Neural cell (in vitro differentiated cells): ENCODE measurements at regions not wholly inside any gene's neighbourhood (a gene's known extent, or its start where the extent isn't known, plus 50 kb on each side); places are given as distances from the start of the nearest gene placed in this dataset.

Source experiments
- H2AFZ ChIP-seq: fragments of 200-600, 300-800 bp; sonication (generic), shearing (Covaris generic); 2 replicates; pipeline ENCODE4 v1.6.0; 2014; ENCODE audit warnings: low read depth, mild to moderate bottlenecking, antibody characterized with exemption, low read length, moderate library complexity
- H3F3A ChIP-seq: fragments of 200-600 bp; shearing (Covaris generic); 2 replicates; pipeline ENCODE4 v1.6.1; 2016; ENCODE audit warnings: mild to moderate bottlenecking, moderate library complexity, mixed read lengths, antibody characterized with exemption, low read length; ENCODE audit not compliant: insufficient read depth, poor library complexity, severe bottlenecking
- H3K27ac ChIP-seq: fragments of 200-600, 300-800 bp; sonication (generic), shearing (Covaris generic); 2 replicates; pipeline ENCODE4 v1.5.1; 2014; ENCODE audit warnings: mild to moderate bottlenecking, low read length, moderate library complexity
- H3K27me3 ChIP-seq: fragments of 300-800, 200-600 bp; sonication (generic), shearing (Covaris generic); 2 replicates; pipeline ENCODE4 v1.6.0; 2014; ENCODE audit warnings: mild to moderate bottlenecking, low read depth, low read length, moderate library complexity; ENCODE audit not compliant: insufficient read depth
- H3K36me3 ChIP-seq: fragments of 300-800, 200-600 bp; sonication (generic), shearing (Covaris generic); 2 replicates; pipeline ENCODE4 v1.5.1; 2014; ENCODE audit warnings: mild to moderate bottlenecking, antibody characterized with exemption, low read length, moderate library complexity; ENCODE audit not compliant: insufficient read depth
- H3K4me2 ChIP-seq: fragments of 300-800, 200-600 bp; sonication (generic), shearing (Covaris generic); 2 replicates; pipeline ENCODE4 v1.6.0; 2014; ENCODE audit warnings: mild to moderate bottlenecking, low read length
- H3K4me3 ChIP-seq: fragments of 300-800, 200-600 bp; sonication (generic), shearing (Covaris generic); 2 replicates; pipeline ENCODE4 v1.5.1; 2014; ENCODE audit warnings: mild to moderate bottlenecking, low read length, moderate library complexity
- H3K79me2 ChIP-seq: fragments of 200-600 bp; shearing (Covaris generic); replicated peaks from 2 replicates; pipeline ENCODE4 v1.6.0; 2014; ENCODE audit warnings: mild to moderate bottlenecking, low read length, moderate library complexity; ENCODE audit not compliant: insufficient read depth
- H3K9ac ChIP-seq: fragments of 300-800, 200-600 bp; sonication (generic), shearing (Covaris generic); 2 replicates; pipeline ENCODE4 v1.6.1; 2016; ENCODE audit warnings: mild to moderate bottlenecking, low read length, mixed read lengths
- H3K9me2 ChIP-seq: fragments of 200-600 bp; shearing (Covaris generic); 2 replicates; pipeline ENCODE4 v1.6.1; 2016; ENCODE audit warnings: mild to moderate bottlenecking, low read length, mixed read lengths; ENCODE audit not compliant: insufficient read depth
- H3K9me3 ChIP-seq: fragments of 200-600, 300-800 bp; sonication (generic), shearing (Covaris generic); 2 replicates; pipeline ENCODE4 v1.6.1; 2016; ENCODE audit warnings: mild to moderate bottlenecking, mixed run types, low read length, moderate library complexity, mixed read lengths
- H4K20me1 ChIP-seq: fragments of 200-600 bp; shearing (Covaris generic); 2 replicates; pipeline ENCODE4 v1.6.1; 2016; ENCODE audit warnings: mild to moderate bottlenecking, mixed run types; ENCODE audit not compliant: insufficient read depth
- EP300 ChIP-seq: fragments of 450-650 bp; conservative IDR thresholded peaks from 2 replicates; pipeline ENCODE4 v1.6.1; 2014; ENCODE audit warnings: antibody characterized with exemption, mild to moderate bottlenecking, moderate library complexity; ENCODE audit not compliant: poor library complexity, severe bottlenecking
- EZH2 ChIP-seq: fragments of 200-600, 300-800 bp; shearing (Covaris generic), sonication (generic); IDR thresholded peaks from 2 replicates; pipeline ENCODE4 v1.6.1; 2014; ENCODE audit warnings: antibody characterized with exemption, low read length, borderline replicate concordance, mild to moderate bottlenecking; ENCODE audit not compliant: insufficient read depth, poor library complexity, severe bottlenecking
- MXI1 ChIP-seq: fragments of 450-650 bp; conservative IDR thresholded peaks from 2 replicates; pipeline ENCODE4 v1.6.1; 2014; ENCODE audit warnings: antibody characterized with exemption, mild to moderate bottlenecking; ENCODE audit not compliant: poor library complexity, severe bottlenecking
- POLR2AphosphoS5 ChIP-seq: IDR thresholded peaks from 2 replicates; pipeline ENCODE4 v1.6.1; 2012
- RAD21 ChIP-seq: fragments of 450-650 bp; conservative IDR thresholded peaks from 2 replicates; pipeline ENCODE4 v1.6.1; 2014; ENCODE audit warnings: antibody characterized with exemption, mild to moderate bottlenecking, moderate library complexity
- SMC3 ChIP-seq: fragments of 450-650 bp; conservative IDR thresholded peaks from 2 replicates; pipeline ENCODE4 v1.6.1; 2014; ENCODE audit warnings: antibody characterized with exemption, mild to moderate bottlenecking, moderate library complexity; ENCODE audit not compliant: poor library complexity
- TAF1 ChIP-seq: IDR thresholded peaks from 2 replicates; pipeline ENCODE4 v1.6.1; 2012; ENCODE audit warnings: low read depth
- TF ChIP-seq, protein P1 (sequence below): IDR thresholded peaks from 2 replicates; pipeline ENCODE4 v1.6.1; 2012; ENCODE audit warnings: borderline replicate concordance
- TF ChIP-seq, protein P2 (sequence below): fragments of 450-650 bp; IDR thresholded peaks from 2 replicates; pipeline ENCODE4 v1.5.1; 2014; ENCODE audit warnings: antibody characterized with exemption, mild to moderate bottlenecking, moderate library complexity; ENCODE audit not compliant: poor library complexity, severe bottlenecking

DNA sequence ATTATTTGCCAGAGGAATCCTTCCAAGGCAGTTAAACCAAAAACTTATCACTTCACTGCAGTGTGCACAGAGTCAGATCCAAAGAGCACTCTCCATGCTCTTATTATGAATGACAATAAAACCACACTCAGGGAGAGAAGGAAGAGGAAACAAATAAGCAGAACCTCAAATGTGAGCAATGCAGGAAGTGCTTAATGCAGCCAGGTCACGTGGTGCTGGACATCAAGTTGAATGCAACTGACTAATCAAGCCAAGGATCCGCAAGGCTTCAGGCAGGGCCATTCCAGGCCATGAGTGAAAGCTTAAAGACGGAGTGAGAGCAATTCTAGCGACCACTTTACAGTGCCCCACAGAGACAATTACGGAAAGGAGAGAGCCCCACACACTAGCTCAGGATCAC, 230.4 kb upstream of the PUM3 start:
- Histone ChIP-seq H3K4me3 (no peak overlapping the region), H3K36me3 (no peaks in the 10 kb centered on the region), H3K4me2 (no peak overlapping the region), H3K9ac (no peak overlapping the region), H4K20me1 (no peaks in the 10 kb centered on the region), H3K79me2 (no peaks in the 10 kb centered on the region), H2AFZ (no peak overlapping the region), H3K27ac (no peak overlapping the region), H3K9me3 (no peaks in the 10 kb centered on the region), H3K9me2 (no peaks in the 10 kb centered on the region), H3K27me3 (no peaks in the 10 kb centered on the region), H3F3A (no peaks in the 10 kb centered on the region)
- TF ChIP-seq, protein P1, sequence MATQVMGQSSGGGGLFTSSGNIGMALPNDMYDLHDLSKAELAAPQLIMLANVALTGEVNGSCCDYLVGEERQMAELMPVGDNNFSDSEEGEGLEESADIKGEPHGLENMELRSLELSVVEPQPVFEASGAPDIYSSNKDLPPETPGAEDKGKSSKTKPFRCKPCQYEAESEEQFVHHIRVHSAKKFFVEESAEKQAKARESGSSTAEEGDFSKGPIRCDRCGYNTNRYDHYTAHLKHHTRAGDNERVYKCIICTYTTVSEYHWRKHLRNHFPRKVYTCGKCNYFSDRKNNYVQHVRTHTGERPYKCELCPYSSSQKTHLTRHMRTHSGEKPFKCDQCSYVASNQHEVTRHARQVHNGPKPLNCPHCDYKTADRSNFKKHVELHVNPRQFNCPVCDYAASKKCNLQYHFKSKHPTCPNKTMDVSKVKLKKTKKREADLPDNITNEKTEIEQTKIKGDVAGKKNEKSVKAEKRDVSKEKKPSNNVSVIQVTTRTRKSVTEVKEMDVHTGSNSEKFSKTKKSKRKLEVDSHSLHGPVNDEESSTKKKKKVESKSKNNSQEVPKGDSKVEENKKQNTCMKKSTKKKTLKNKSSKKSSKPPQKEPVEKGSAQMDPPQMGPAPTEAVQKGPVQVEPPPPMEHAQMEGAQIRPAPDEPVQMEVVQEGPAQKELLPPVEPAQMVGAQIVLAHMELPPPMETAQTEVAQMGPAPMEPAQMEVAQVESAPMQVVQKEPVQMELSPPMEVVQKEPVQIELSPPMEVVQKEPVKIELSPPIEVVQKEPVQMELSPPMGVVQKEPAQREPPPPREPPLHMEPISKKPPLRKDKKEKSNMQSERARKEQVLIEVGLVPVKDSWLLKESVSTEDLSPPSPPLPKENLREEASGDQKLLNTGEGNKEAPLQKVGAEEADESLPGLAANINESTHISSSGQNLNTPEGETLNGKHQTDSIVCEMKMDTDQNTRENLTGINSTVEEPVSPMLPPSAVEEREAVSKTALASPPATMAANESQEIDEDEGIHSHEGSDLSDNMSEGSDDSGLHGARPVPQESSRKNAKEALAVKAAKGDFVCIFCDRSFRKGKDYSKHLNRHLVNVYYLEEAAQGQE: no peak
- TF ChIP-seq EP300 (no peak), RAD21 (no peak), SMC3 (no peak), TAF1 (no peak), MXI1 (no peak), EZH2 (no peak), POLR2AphosphoS5 (no peak)
- TF ChIP-seq, protein P2, sequence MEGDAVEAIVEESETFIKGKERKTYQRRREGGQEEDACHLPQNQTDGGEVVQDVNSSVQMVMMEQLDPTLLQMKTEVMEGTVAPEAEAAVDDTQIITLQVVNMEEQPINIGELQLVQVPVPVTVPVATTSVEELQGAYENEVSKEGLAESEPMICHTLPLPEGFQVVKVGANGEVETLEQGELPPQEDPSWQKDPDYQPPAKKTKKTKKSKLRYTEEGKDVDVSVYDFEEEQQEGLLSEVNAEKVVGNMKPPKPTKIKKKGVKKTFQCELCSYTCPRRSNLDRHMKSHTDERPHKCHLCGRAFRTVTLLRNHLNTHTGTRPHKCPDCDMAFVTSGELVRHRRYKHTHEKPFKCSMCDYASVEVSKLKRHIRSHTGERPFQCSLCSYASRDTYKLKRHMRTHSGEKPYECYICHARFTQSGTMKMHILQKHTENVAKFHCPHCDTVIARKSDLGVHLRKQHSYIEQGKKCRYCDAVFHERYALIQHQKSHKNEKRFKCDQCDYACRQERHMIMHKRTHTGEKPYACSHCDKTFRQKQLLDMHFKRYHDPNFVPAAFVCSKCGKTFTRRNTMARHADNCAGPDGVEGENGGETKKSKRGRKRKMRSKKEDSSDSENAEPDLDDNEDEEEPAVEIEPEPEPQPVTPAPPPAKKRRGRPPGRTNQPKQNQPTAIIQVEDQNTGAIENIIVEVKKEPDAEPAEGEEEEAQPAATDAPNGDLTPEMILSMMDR: no peak

DNA sequence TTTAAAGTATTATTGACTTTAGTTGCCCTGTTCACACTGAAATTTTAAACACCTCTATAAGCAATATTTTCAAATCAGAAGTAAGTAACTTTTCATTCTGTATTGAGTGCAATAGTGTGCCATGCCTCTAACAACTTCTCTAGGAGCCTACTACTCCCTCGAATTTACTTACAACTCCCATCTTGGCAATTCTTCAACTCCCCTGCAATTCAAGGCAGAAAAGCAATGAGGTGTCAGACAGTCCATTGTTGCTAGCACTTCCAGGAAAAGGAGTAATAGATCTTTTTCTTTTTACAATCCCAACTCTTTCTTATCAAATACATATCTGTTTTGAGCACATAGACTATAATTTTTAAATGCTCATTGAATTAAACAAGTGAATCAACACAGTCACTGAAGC, 222.7 kb upstream of the PUM3 start:
- Histone ChIP-seq H3K27ac (no peak overlapping the region), H3K27me3 (no peaks in the 10 kb centered on the region), H3K9me2 (no peaks in the 10 kb centered on the region), H3K36me3 (no peaks in the 10 kb centered on the region), H3F3A (no peaks in the 10 kb centered on the region), H3K4me3 (no peak overlapping the region), H3K9ac (no peak overlapping the region), H2AFZ (no peak overlapping the region), H3K4me2 (no peak overlapping the region), H3K9me3 (no peaks in the 10 kb centered on the region), H3K79me2 (no peaks in the 10 kb centered on the region), H4K20me1 (no peaks in the 10 kb centered on the region)
- TF ChIP-seq POLR2AphosphoS5: no peak
- TF ChIP-seq EP300: no peak
- TF ChIP-seq TAF1: no peak
- TF ChIP-seq, protein P2: no peak
- no peak for TF ChIP-seq MXI1
- TF ChIP-seq SMC3: no peak
- TF ChIP-seq EZH2: no peak
- TF ChIP-seq RAD21: no peak
- TF ChIP-seq, protein P1: no peak
